ENCODE measurements at regions not wholly inside any gene's neighbourhood (a gene's known extent, or its start where the extent isn't known, plus 50 kb on each side); places are given as distances from the start of the nearest gene placed in this dataset.

GRCh38 chr12:75971253-75971652, 60.3 kb downstream of the PHLDA1 start:
- Histone ChIP-seq H3K9me3 (ENCODE audit: control insufficient read depth, insufficient read depth, low read depth, low read length) (no peaks in the 10 kb centered on the region), H3K4me3 (ENCODE audit: low read depth, low read length) (no peak overlapping the region), H3K4me1 (ENCODE audit: control insufficient read depth, insufficient read depth, low read length) (no peaks in the 10 kb centered on the region; the same call in 1 of the 2 replicates), H3K27ac (ENCODE audit: extremely low read depth, low read depth, low read length) (no peak overlapping the region), H3K36me3 (ENCODE audit: control insufficient read depth in 2 of 2, insufficient read depth in 1 of 2, low read length in 2 of 2) (no peaks in the 10 kb centered on the region)
- TF ChIP-seq ZSCAN23 (tag by site-specific recombination; IDR thresholded peaks at IDR 0.05): no peak
- CTCF ChIA-PET: no interaction called here
- POLR2A ChIA-PET: no interaction called here

GRCh38 chr12:75970310-75970709, 61.3 kb downstream of the PHLDA1 start:
- ChIA-PET CTCF (no interaction called here), POLR2A (no interaction called here)
- Histone ChIP-seq H3K4me3 (ENCODE audit: low read depth, low read length) (no peak overlapping the region), H3K27ac (ENCODE audit: extremely low read depth, low read depth, low read length) (no peak overlapping the region), H3K36me3 (ENCODE audit: control insufficient read depth in 2 of 2, insufficient read depth in 1 of 2, low read length in 2 of 2) (no peaks in the 10 kb centered on the region), H3K9me3 (ENCODE audit: control insufficient read depth, insufficient read depth, low read depth, low read length) (no peaks in the 10 kb centered on the region), H3K4me1 (ENCODE audit: control insufficient read depth, insufficient read depth, low read length) (peaks cover 2% of the 10 kb centered on the region; the same call in 1 of the 2 replicates)
- TF ChIP-seq PATZ1 (tag by site-specific recombination; IDR thresholded peaks at IDR 0.05): no peak
- TF ChIP-seq ZNF354C (tag by site-specific recombination; IDR thresholded peaks at IDR 0.05; ENCODE audit: borderline replicate concordance, low read depth): no peak
- no peak for TF ChIP-seq ZNF621 (tag by site-specific recombination; IDR thresholded peaks at IDR 0.05)
- TF ChIP-seq ZNF585B (tag by site-specific recombination; IDR thresholded peaks at IDR 0.05): no peak
- no peak for TF ChIP-seq BCL11A (tag by site-specific recombination; IDR thresholded peaks at IDR 0.05; ENCODE audit: low read depth)
- TF ChIP-seq ZNF23 (tag by site-specific recombination; IDR thresholded peaks at IDR 0.05; ENCODE audit: borderline replicate concordance): no peak
- no peak for TF ChIP-seq ZNF473 (tag by site-specific recombination; IDR thresholded peaks at IDR 0.05)
- no peak for TF ChIP-seq ZNF366 (tag by site-specific recombination; conservative IDR thresholded peaks at IDR 0.05)
- TF ChIP-seq SALL2 (tag by site-specific recombination; IDR thresholded peaks at IDR 0.05; ENCODE audit: borderline replicate concordance): no peak
- TF ChIP-seq WT1 (tag by site-specific recombination; IDR thresholded peaks at IDR 0.05): no peak
- no peak for TF ChIP-seq PBX3 (CRISPR knock-in tag; IDR thresholded peaks at IDR 0.05)
- no peak for TF ChIP-seq ZFHX2 (tag by site-specific recombination; conservative IDR thresholded peaks at IDR 0.05)
- no peak for TF ChIP-seq ZNF19 (tag by site-specific recombination; IDR thresholded peaks at IDR 0.05; ENCODE audit: low read depth)
- no peak for TF ChIP-seq ZNF660 (tag by site-specific recombination; IDR thresholded peaks at IDR 0.05)
- TF ChIP-seq TRIM28 (IDR thresholded peaks at IDR 0.05; ENCODE audit: borderline replicate concordance, low read length): no peak
- TF ChIP-seq MEIS1 (CRISPR knock-in tag; IDR thresholded peaks at IDR 0.05; ENCODE audit: borderline replicate concordance): no peak

GRCh38 chr12:75969768-75970167, 61.8 kb downstream of the PHLDA1 start:
- CTCF ChIA-PET: interaction anchor here (0.5 kb wide), 1 partner anchor 69 kb away, joined by 4 read pairs; no protein-coding TSS in a partner anchor
- H3K4me1 ChIP-seq (ENCODE audit: control insufficient read depth, insufficient read depth, low read length): peaks cover 3% of the 10 kb centered on the region; the same call in 1 of the 2 replicates
- POLR2A ChIA-PET: no interaction called here
- no peak overlapping the region for H3K27ac ChIP-seq (ENCODE audit: extremely low read depth, low read depth, low read length)
- TF ChIP-seq ZBTB21 (tag by site-specific recombination; IDR thresholded peaks at IDR 0.05) (no peak), ZSCAN18 (tag by site-specific recombination; IDR thresholded peaks at IDR 0.05) (no peak), ZNF362 (tag by site-specific recombination; IDR thresholded peaks at IDR 0.05) (no peak), ZNF214 (tag by site-specific recombination; IDR thresholded peaks at IDR 0.05; ENCODE audit: borderline replicate concordance) (no peak), ZNF791 (tag by site-specific recombination; IDR thresholded peaks at IDR 0.05) (no peak), ZNF596 (tag by site-specific recombination; IDR thresholded peaks at IDR 0.05) (no peak), ZBTB44 (tag by site-specific recombination; IDR thresholded peaks at IDR 0.05) (no peak), ZNF366 (tag by site-specific recombination; conservative IDR thresholded peaks at IDR 0.05) (no peak), ZNF184 (tag by site-specific recombination; IDR thresholded peaks at IDR 0.05) (no peak), ZNF311 (tag by site-specific recombination; IDR thresholded peaks at IDR 0.05; ENCODE audit: borderline replicate concordance) (no peak)
- H3K36me3 ChIP-seq (ENCODE audit: control insufficient read depth in 2 of 2, insufficient read depth in 1 of 2, low read length in 2 of 2): no peaks in the 10 kb centered on the region
- no peaks in the 10 kb centered on the region for H3K9me3 ChIP-seq (ENCODE audit: control insufficient read depth, insufficient read depth, low read depth, low read length)
- no peak overlapping the region for H3K4me3 ChIP-seq (ENCODE audit: low read depth, low read length)
